MG63 (cell line): ENCODE measurements at regions not wholly inside any gene's neighbourhood (a gene's known extent, or its start where the extent isn't known, plus 50 kb on each side); places are given as distances from the start of the nearest gene placed in this dataset.

Experiments
- DNase-seq: peaks from one replicate; pipeline ENCODE4 v3.0.0-alpha.2; 2020
- H3K27me3 ChIP-seq: fragments of 250-450 bp; sonication (Bioruptor Pico); 2 replicates; pipeline ENCODE4 v1.5.1; 2020; ENCODE audit warnings: mild to moderate bottlenecking, moderate library complexity
- H3K36me3 ChIP-seq: fragments of 250-450 bp; sonication (Bioruptor Pico); 2 replicates; pipeline ENCODE4 v1.5.1; 2020; ENCODE audit warnings: mild to moderate bottlenecking, moderate library complexity
- H3K4me3 ChIP-seq: fragments of 250-450 bp; sonication (Bioruptor Pico); 2 replicates; pipeline ENCODE4 v1.5.1; 2020; ENCODE audit warnings: mild to moderate bottlenecking, moderate library complexity
- H3K9me3 ChIP-seq: fragments of 250-450 bp; sonication (Bioruptor Pico); 2 replicates; pipeline ENCODE4 v1.5.1; 2020; ENCODE audit warnings: mild to moderate bottlenecking, moderate library complexity

GRCh38 chr4:8701126-8702019 lies 108.8 kb downstream of the CPZ start:
- Histone ChIP-seq H3K9me3 (no peaks in the 10 kb centered on the region), H3K4me3 (no peak overlapping the region), H3K27me3 (no peaks in the 10 kb centered on the region), H3K36me3 (no peaks in the 10 kb centered on the region)
- DNase-seq: no peak

DNA sequence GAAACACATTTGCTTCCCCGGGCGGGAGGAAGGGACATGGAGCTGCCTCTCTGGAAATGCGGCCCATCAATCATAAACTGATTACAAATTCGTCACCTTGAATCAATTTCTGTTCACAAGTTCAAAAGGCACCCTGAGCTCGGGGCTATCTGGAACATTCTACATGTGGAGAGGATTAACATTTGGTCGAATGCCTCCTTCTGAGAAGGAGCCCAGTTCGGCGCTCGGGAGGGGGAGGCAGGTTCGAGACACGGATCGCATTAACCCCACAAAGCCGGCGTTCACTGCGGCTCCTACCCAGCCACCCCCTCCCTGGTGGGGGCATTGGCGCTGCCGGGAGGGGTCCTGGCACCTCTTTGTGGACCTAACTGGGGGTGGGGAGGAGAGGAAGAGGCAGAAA lies 108.0 kb downstream of the CPZ start:
- no peak overlapping the region for H3K4me3 ChIP-seq
- DNase-seq: no peak
- no peaks in the 10 kb centered on the region for H3K9me3 ChIP-seq
- no peaks in the 10 kb centered on the region for H3K27me3 ChIP-seq
- no peaks in the 10 kb centered on the region for H3K36me3 ChIP-seq

DNA sequence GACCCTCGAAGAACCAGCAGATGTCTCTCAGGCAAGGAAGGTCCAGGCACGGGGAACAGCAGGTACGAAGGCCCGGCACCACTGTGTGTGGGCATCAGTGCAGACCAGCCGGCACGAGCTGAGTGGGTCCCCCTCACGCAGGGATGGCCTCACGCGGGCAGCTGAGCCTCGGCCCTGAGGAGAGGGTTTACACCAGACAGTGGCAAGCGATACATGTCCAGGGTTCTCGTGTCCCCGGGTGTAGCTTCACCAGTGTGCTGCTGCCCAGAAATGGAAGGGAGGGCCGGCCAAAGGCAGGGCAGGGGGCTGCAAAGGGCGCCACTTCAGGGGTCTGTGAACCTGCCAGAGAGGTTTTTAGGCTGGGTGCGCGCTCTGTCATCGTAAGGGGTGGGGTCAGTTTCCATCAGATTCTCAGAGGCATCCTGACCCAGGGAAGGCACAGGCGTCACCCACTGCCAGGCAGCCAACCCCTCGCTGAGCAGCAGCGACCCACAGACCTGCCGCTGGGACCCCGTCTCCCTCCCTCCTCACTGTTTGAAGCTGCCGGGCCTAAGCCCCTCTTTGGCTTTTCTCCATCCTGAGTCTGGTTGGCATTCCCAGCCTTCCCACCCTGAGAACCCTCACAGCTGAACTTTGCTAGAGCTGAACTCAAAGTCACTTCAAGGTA lies 107.0 kb downstream of the CPZ start:
- no peaks in the 10 kb centered on the region for H3K27me3 ChIP-seq

DNA sequence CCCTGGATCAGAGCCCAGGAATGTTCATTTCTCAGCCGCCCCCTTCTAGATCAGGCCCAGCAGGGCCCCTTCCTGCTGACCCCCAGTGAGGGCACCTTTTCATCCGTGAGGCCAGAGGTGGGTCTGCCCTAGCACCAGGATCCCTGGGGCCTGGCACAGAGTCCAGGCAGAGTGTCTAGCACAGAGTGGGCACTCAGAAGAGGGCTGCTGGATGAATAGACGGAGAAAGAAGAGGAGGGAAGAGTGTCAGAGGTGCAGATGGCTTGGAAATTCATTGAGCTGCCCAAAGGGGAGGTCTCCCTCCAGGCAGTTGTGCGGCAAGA lies 106.5 kb downstream of the CPZ start:
- no peaks in the 10 kb centered on the region for H3K36me3 ChIP-seq
- H3K9me3 ChIP-seq: no peaks in the 10 kb centered on the region
- H3K4me3 ChIP-seq: no peak overlapping the region
- no peak for DNase-seq
- H3K27me3 ChIP-seq: no peaks in the 10 kb centered on the region

More for the DNA sequence above, 107.0 kb downstream of the CPZ start:
- DNase-seq: no peak
- no peaks in the 10 kb centered on the region for H3K36me3 ChIP-seq
- H3K4me3 ChIP-seq: no peak overlapping the region
- H3K9me3 ChIP-seq: no peaks in the 10 kb centered on the region

GRCh38 chr4:8698341-8699062 lies 105.9 kb downstream of the CPZ start:
- Histone ChIP-seq H3K4me3 (no peak overlapping the region), H3K36me3 (no peaks in the 10 kb centered on the region), H3K27me3 (no peaks in the 10 kb centered on the region), H3K9me3 (no peaks in the 10 kb centered on the region)
- no peak for DNase-seq

DNA sequence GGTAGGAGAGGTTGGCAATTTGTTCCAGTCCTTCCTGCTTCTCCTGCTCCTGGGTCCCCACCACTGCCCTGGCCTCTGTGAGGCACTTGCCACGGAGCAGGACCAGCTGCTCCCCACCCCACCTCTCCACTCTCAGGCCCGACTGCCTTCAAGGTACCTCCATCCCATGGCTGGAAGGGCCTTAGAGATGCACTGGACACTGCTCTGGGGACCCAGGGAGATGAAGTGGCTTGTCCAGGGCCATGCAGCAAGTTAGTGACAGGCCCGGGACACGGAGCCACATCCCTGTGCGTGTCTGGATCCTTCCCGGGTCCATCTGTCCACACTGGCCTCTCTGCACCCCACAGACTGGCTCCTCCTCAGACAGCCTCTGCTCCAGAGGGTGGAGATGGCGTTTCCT lies 105.3 kb downstream of the CPZ start:
- no peak for DNase-seq
- Histone ChIP-seq H3K27me3 (no peaks in the 10 kb centered on the region), H3K36me3 (no peaks in the 10 kb centered on the region), H3K4me3 (no peak overlapping the region), H3K9me3 (no peaks in the 10 kb centered on the region)

- no peaks in the 10 kb centered on the region for H3K36me3 ChIP-seq
- DNase-seq: no peak
- H3K9me3 ChIP-seq: no peaks in the 10 kb centered on the region
- H3K27me3 ChIP-seq: no peaks in the 10 kb centered on the region
- H3K4me3 ChIP-seq: no peak overlapping the region
Measured at GRCh38 chr4:8696369-8697127, 104.0 kb downstream of the CPZ start.

DNA sequence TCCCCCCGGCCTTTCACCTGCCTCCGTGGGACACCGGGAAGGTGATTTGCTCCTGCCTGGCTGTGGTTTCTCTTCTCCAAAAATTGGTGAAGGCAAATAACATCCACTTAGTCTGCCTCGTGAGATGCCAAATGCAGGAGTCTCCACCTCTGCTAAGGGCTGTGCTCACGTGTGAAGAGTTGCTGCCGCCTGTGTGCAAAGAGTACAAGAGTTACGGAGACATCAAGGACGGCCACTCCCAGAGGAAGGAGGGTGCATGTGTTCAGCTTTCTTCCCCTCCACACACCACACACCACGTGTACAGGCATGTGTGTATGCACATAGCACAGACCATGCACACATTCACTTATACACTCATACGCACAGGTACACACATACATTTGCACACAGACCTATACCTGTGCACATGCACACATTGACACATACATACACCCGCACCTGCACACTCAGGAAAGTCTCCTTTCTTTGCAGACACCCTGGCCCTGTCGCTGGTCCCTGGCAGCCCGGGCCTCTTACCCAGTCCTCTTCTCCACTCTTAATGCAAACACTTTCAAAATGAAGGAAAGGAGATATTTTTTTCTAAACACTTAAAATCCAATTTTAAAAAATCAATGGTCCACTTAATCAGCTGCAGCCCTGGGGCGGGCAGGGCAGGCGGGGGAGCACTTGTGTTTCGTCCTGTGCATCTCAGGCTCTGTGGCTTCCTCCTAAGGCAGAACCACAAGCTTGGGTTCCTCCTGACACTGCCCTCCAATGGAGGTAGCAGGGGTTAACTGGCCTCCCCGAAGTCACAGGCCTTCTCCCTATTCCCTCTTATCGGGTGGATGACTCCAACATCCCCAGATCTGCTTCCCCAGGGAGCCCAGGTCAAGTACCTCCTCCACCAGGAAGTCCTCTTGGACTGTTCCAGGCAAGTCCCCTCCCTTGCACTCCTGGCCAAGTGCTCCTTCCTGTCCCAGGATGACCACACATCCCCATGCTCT lies 103.0 kb downstream of the CPZ start:
- no peak for DNase-seq
- H3K27me3 ChIP-seq: no peaks in the 10 kb centered on the region

GRCh38 chr4:8694651-8695151 lies 102.1 kb downstream of the CPZ start:
- H3K4me3 ChIP-seq: no peak overlapping the region
- H3K36me3 ChIP-seq: no peaks in the 10 kb centered on the region
- H3K27me3 ChIP-seq: no peaks in the 10 kb centered on the region
- H3K9me3 ChIP-seq: no peaks in the 10 kb centered on the region
- no peak for DNase-seq

More for the DNA sequence above, 103.0 kb downstream of the CPZ start:
- Histone ChIP-seq H3K36me3 (no peaks in the 10 kb centered on the region), H3K9me3 (no peaks in the 10 kb centered on the region), H3K4me3 (no peak overlapping the region)

DNA sequence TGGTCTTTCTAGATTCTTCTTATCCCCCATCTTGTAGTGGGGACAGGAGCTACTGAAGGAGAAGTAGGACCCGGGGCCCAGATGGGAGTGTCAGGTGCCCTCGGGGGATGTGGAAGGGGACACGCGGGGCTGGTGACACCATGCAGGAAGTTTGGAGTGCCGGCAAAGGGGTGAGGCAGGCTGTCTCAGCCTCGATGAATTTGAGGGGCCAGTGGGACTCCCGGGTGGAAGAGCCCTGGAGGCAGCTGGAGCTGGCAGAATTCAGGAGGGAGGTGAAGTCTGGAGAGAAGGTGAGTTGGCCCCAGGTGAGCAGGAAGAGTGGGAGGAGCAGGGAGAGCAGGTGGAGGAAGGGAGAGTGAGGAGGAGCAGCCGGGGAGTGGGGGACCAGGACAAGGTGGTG lies 101.7 kb downstream of the CPZ start:
- Histone ChIP-seq H3K4me3 (no peak overlapping the region), H3K27me3 (no peaks in the 10 kb centered on the region), H3K9me3 (no peaks in the 10 kb centered on the region), H3K36me3 (no peaks in the 10 kb centered on the region)
- DNase-seq: no peak

GRCh38 chr4:8691151-8691775 lies 98.7 kb downstream of the CPZ start:
- Histone ChIP-seq H3K9me3 (no peaks in the 10 kb centered on the region), H3K36me3 (no peaks in the 10 kb centered on the region), H3K4me3 (no peak overlapping the region), H3K27me3 (no peaks in the 10 kb centered on the region)
- no peak for DNase-seq

GRCh38 chr4:8690216-8691150 lies 97.9 kb downstream of the CPZ start:
- no peak for DNase-seq
- Histone ChIP-seq H3K9me3 (no peaks in the 10 kb centered on the region), H3K27me3 (no peaks in the 10 kb centered on the region), H3K36me3 (no peaks in the 10 kb centered on the region), H3K4me3 (no peak overlapping the region)

DNA sequence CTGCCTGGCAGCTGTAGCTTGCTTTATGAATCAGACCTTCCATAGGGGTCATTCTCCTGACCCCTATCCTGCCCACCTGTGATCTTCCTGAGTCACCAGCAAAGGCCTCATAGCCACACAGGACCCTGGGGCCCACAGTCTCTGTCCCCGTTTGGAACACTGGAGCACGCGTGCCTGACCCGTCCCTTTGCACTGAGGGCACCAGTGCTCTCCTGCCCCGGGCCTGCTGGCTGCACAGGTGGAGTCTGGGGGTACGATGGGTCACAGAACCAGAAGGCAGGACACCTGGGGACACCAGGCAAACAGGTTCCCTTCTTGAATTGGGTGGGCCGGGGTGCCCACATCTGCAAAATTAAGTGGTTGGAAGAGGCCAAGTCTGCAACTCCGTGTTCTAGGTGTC lies 97.2 kb downstream of the CPZ start:
- no peaks in the 10 kb centered on the region for H3K9me3 ChIP-seq
- no peaks in the 10 kb centered on the region for H3K36me3 ChIP-seq
- no peak for DNase-seq
- no peak overlapping the region for H3K4me3 ChIP-seq
- H3K27me3 ChIP-seq: no peaks in the 10 kb centered on the region

- no peaks in the 10 kb centered on the region for H3K36me3 ChIP-seq
- H3K27me3 ChIP-seq: no peaks in the 10 kb centered on the region
- no peaks in the 10 kb centered on the region for H3K9me3 ChIP-seq
- no peak overlapping the region for H3K4me3 ChIP-seq
- DNase-seq: no peak
Measured at GRCh38 chr4:8688908-8689445, 96.4 kb downstream of the CPZ start.
